NCI-H1092 (cell line): ENCODE measurements at regions not wholly inside any gene's neighbourhood (a gene's known extent, or its start where the extent isn't known, plus 50 kb on each side); places are given as distances from the start of the nearest gene placed in this dataset.

Experiments
- DNase-seq: peaks from one replicate; lab custom pipeline; 2025; lab: John Stamatoyannopoulos, UW

DNA sequence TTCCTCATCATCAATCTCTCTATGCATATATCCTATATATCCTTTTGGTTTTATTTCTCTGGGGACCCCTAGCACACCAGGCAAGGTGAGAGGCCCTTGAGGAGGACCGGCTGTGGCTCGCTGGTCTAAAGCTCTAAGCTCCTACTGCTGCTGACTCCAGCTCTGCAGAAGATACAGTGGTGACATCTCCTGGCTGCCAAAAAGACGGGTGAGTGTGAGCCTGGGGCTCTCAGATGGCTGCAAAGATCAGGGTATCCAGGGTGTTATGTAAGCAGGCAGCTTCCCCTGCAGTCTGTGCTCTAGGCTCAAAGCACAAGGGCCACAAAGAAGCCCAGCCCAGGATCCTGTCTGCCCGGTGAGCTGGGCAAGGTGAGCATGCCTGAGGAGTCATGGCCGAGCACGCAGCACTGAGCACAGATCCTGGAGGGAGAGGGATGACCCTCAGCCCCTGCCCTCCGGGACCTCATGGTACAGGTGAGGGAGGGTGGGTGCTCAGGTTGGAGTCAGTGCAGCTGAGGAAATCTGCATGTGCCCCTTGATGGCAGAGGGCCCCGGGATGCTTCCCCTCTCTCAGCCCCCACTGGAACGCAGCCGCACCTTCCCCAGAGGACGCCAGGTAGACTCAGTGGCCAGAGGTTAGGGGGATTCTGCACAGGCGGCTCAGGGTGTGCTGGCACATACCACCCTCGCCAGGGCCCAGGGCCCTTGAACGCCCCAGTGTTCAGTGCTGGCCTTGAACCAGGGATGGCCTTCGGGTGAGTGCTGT is 95.4 kb upstream of the INSIG1 start:
- DNase-seq, result no peak

DNA sequence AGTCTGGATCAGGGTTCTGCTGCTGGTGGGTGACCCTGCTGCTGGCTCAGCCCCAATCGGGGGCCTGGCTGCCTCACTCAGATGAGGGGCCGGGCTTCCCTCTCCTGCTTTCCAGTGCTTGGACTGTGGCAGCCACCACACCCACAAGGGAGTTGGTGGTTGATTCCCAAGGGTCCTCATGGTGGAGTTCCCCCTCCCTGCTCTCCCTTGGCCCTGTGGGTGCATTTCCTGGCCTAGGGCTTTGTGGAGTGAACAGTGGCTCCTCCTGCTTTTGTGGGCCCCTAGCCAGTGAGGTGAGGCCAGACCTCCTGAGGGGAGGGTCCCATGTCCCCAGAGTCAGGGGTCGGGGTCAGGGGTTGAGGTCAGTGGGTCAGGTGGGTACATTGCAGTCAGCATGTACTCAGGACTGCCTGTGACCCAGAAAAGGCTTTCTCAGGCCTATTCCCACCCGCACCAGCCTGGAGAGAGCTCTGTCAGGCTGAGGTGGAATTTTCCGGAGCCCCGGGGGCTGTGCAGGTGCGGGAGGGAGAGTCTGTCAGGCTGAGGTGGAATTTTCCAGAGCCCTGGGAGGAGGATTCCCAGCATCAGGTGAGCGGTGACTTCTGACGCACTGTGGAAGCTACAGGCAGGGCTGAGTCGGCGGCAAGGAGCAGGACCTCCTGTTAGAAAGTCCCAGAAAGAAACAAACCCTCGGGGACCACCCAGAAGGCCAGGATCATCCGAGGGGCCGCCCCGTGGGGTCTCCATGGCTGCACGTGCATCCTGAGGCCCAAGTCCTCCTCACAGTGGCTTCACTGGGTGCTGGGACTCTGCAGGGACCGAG is 94.4 kb upstream of the INSIG1 start:
- no peak for DNase-seq

DNA sequence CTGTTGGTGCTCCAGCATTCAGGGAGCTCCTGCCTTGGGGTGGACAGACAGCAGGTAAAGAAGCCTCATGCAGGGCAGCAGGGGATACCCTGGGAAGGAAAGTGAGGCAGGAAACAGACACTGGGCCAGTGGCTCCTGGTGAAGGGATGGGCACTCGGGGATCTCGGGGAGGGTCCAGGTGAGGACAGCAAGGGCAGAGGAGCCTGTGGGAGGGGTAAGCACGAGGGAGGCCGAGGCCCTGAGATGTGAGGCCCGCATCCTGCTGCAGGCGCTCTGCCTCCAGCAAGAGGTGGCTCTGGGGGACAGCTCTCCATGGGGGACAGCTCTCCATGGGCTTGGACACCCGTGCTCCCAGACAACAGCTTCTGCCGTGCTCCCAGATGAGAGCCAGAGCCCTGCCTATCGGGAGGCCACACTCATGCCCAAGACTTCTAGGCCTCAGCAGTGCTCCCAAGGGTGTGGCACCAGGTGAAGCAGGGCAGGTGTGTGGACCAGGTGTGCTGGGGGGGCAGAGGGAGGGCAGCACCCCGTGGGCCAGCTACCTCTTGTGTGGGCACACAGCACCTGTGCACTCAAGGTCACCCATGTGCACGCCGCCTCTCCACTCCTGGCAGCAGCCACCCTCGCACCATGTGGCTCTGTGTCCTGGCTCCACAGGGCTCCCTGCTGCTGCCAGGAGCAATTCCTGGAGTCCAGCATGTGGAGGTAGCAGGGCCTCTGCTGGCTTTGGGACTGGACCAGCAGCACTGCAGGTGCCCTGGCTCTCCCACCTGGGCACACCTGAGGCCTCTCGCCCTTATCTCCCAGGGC is 93.6 kb upstream of the INSIG1 start:
- DNase-seq, result no peak

DNA sequence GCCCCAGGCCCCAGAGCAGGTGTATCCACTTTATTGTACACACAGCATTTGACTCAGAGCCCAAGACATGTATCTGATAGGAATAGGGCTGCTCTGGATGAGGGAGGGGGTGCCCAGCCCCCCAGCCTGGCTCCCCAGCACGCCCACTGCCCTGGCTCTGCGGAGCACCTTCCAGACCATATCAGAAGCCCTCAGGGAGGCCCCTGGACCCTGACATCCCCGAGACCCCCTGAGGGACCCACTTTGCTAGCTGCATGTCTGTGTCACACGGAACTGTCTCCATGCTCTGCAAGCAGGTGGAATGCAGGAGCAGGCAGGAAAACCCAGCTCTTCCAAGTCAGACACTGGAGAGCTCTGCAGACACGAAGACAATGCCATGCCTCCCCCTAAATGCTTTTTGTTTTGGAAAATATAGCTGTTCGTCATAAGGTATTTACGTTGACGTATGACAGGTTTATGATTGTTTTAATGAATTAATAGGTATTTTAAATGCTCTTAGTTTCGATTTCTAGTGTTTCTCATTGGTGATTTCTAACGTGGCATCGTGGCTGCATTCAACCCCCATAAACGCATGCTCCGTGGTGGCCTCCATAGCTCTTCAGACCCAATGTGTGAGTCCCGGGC is 92.8 kb upstream of the INSIG1 start:
- DNase-seq, result no peak

DNA sequence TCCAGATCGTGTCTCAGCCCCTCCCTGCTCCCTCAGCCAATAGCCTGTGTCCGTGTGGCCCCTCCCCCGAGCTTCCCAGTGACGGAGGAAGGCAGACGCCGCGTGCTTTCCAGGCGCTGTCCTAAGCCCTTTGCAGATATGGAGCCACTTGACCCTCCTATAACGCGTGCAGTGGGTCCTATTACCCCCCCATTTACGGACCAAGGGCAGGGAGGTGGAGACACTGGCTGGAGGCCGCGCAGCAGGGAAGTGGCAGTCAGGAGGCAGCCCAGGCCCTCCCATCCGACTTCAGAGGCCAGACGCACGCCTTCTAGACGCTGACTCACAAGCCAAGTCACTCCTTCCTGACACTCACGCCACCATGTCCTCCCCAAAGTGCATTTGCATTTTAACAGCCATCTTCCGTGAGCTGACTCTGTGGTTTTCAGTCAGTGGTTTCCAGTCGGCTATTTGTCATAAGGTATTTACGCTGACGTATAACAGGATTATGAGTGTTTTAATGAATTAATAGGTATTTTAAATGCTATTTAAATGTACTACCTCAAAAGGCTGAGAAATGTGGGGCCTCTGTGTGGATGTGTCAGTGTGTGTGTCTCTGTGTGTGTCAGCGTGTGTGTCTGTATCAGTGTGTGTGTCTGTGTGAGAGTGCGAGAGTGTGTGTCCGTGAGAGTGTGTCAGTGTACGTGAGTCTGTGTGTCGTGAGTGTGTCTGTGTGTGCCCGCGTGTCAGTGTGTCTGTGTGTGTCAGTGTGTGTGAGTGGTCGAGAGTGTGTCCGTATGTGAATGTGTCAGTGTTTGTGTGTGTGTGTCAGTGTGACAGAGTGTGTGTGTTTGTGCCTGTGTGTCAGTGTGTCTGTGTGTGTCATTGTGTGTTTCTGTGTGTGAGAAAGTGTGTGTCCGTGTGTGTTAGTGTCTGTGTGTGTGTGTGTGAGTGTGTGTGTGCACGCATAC is 92.0 kb upstream of the INSIG1 start:
- no peak for DNase-seq

DNA sequence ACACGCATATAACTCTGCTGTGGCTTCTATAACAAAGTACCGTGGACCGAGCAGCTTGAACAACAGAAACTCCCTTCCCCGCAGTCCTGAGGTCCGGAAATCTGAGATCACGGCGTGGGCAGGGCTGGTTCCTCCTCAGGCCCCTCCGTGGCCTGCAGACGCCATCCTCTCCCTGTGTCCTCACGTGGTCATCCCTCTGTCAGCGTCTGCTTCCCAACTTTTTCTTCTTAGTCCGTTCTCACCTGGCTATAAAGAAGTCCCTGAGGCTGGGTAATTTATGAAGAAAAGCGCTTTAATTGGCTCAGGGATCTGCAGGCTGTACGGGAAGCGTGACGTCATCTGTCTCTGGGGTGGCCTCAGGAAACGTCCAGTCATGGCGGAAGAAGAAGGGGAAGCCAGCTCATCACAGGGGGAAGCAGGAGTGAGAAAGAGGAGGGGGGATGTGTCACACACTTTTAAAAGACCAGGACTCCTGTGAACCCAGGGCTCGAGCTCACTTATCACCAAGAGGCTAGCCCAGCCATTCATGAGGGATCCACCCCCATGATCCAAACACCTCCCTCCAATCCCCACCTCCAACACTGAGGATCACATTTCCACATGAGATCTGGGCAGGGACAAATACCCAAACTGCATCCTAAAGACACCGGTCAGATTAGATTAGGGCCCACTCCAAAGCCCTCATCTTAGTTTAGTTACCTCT is 91.2 kb upstream of the INSIG1 start:
- DNase-seq, result no peak

DNA sequence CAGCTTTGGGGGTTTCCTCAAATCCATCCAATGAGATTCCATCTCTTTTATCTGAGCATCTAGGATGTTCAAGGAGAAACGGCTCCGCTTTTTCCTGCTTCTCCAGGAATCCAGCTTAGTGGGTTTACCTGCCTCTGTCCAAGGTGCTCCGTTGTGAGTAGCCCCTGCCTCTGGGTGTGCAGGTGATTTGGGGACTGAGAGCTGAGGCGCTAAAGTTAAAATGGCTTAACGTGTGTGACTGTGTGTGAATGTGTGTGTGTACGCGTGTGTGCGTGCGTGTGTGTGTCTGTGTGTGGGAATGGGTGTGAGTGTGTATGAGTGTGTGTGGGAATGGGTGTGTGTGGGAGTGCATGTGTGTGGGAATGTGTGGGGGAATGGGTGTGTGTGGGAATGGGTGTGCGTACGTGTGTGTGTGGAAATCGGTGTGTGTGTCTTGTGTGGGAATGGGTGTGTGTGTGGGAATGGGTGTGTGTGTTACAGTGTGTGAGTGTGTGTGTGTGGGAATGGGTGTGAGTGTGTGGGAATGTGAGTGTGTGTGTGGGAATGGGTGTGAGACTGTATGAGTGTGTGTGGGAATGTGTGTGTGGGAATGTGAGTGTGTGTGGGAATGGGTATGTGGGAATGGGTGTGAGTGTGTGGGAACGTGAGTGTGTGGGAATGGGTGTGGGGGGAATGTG is 90.2 kb upstream of the INSIG1 start:
- no peak for DNase-seq

DNA sequence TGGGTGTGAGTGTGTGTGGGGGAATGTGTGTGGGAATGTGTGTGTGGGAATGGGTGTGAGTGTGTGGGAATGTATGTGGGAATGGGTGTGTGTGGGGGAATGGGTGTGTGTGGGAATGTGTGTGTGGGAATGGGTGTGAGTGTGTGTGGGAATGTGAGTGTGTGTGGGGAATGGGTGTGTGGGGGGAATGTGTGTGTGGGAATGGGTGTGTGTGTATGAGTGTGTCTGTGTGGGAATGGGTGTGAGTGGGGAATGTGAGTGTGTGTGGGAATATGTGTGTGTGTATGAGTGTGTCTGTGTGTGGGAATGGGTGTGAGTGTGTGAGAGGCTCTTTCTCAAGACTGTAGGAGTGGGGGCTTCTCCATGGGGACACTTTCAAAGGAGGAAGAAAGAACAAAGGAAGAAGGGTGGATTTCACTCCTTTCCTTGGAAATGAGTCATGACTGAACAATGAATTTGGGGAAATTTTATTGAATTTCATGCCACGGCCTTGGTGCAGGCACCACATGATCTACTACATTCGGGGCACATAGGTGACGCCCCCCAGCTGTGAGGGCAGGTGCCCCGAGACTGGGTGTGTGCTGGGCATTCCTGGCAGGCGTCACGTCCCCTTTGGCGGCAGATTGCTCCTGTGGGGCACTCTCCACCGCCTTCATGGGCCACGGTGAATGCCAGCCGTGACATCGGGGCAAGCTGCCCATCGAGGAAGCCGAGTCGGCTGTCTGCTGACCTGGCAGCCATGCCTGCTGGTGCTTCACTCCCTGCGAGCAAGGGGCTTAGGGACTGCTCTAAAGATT is 88.8 kb upstream of the INSIG1 start:
- DNase-seq, result no peak

DNA sequence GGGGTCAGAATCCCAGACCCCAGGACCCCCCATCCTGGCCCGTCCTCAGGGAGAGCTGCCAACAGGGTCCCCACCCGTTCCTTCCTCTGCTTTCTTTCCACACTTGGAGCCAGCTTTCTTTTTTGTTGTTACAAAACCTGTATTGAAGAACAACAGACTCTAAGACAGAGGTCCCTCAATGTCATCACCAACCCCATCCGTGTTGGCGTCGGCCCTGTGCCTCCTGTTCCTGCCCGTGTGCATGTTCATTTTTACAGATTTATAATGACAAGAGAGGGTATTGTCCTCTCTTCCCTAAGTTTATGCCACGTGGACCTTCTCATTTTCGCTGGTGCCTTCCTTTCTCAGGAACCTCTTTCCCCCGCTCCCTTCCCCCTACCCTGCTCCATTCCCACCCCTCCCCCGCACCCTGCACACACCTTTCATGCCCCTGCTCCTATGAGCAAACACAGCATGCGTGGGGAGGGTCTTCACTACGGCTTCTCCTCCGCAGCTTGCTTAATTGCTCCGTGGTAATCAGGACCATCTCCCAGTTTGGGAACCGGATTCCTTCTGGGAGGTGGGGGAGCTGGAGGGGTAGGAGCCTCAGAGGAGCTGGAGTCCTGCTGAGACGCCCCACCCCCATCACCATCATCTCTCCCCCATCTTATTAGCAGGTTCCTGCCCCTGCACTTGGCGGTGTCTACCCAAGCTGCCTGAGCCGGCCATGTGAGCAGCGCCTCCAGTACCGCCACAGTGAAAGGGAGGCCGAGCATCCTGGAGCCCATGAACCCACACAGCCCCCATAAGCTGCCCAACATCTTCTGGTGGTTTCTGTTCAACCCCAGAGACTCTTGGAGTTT is 88.0 kb upstream of the INSIG1 start:
- DNase-seq, result no peak

DNA sequence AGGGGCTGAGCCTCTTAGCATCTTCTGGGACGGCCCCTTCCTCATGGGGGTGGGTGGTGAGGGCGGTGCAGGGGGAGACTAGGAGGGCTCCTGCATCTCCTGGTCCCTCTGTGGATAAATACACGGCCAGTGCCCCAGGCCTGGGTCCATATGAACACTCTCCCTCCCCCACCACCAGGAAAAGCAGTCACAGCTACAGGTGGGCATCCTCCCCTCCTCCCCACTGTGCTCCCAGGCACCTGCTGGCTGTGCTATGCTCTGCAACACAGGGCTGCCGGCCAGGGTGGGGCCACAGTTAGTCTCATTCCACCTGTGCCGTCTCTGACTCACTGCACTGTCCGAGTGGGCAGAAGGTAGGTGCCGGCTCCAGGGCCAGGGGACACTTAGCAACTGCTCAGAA is 87.3 kb upstream of the INSIG1 start:
- DNase-seq, result no peak

DNA sequence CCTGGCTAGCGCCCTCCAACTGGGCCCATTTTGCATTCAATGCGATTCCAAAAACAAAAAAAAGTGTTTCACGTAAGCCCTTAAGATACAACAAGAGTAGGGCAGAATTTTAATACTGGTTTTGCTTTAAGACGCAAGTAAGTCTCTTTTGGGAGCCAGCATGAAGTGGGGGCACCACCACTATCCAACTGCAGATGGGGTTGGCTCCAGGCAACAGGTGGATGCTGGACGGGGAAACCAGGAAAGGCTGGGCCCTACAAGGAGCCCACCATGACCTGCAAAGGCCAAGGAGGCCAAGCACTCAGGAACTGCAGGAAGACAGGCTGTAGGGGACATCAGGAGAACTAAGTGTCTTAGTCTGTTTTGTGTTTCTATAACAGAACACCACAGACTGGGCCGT is 86.5 kb upstream of the INSIG1 start:
- DNase-seq, result no peak

DNA sequence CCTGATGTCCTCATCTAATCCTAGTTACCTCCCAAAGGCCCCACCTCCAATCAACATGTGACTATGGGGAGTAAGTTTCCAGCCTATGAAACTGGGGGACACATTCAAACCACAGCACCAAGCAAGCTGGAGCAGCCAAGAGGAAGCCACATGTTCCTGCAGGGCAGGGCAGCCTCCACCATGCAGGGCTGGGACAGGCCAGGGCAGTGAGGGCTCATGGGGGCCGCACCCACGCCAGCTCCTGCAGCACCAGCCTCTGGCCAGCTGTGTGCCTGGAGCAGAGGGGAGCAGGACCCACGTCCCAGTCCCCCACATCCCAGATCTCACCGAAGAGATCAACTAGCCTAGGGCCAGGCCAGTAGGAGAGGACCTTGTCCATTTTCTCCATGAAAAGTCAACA is 85.9 kb upstream of the INSIG1 start:
- DNase-seq, result no peak

DNA sequence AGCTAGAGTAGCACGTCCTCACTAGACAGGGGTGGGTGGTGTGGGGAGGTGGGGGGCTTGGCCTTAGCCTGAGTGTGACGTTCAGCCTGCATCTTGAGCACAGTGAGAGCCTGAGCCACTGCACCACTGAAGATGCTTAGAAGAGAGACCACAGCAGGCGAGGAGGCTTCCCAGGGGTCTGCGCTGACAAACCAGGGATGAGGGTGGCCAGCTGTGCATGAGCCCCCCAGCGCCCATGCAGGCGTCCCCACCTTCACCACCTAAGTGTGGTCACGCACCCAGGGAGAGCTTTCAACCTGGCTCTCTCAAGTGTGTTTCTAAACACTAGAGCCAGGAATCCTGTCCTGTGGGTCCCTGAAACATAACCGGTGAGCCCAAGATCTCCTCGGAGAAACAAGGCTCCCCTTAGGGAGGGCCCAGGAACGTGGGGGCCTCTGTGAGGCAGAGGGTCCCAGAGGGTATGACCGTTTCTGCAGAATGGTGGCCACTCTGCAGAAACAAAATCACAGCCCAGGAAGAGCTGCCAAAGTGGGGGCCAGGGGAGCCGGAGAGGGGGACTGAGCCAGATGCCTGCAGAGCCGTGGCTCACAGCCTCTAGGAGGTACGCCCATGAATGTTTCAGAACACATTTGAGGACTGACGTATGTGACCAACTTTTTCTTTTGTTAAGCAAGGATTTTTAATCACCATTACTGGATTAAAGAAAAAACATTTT is 85.2 kb upstream of the INSIG1 start:
- DNase-seq, result no peak

DNA sequence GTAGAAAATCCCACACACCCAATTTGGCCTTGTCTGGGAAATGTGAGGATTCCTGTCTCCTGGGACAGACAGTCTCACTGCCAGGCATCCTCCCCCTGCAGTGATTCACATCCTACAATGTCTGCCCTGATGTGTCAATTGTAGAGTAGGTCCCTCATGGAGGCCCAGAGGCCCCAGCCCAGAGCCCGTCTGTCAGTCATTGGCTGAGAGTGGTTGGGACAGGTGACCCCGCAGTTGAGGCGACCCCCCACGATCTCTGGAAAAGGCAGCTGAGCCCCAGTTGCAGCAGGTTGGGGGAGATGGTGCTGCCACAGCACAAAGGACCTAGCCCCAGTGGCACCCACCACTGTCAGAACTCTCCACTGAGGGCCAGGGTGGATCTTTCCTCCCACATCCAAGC is 84.3 kb upstream of the INSIG1 start:
- no peak for DNase-seq

DNA sequence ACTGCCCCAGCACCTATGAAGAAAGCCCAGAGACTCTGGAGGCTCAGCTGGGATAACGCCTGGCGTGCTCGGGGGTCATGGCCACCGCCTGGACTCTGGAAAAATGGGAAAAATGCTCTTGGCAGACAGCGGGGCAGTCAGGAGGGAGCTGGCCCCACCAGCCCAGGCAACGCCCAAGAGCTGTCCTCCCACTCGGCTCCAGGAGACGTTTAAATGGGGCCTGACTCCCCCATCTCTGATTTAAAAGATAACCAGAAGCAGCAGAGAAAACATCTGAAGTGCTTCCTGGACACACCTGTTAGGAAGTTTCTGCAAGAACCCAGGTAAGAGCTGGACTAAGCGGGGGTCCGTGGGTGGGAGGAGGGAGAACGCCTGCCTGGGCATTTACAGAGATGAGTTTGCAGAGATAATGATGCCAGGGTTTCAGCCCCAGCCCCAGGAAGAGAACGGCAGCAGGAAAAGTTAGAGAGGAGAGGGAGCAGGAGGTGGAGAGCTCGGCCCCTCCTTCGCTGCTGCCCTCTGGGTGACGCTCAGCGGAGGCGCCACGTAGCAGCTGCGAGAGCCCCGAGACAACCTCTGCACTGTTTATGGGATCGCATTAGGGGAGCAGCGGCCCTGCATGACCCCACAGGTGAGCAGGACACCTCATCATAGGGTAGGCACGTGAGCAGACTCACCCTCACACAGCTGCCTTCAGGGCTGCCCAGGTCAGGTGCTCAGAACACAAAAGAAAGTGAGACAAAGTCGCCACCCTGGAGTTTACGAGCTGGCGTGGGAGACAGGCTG is 83.5 kb upstream of the INSIG1 start:
- DNase-seq, result peak; percentile 43

DNA sequence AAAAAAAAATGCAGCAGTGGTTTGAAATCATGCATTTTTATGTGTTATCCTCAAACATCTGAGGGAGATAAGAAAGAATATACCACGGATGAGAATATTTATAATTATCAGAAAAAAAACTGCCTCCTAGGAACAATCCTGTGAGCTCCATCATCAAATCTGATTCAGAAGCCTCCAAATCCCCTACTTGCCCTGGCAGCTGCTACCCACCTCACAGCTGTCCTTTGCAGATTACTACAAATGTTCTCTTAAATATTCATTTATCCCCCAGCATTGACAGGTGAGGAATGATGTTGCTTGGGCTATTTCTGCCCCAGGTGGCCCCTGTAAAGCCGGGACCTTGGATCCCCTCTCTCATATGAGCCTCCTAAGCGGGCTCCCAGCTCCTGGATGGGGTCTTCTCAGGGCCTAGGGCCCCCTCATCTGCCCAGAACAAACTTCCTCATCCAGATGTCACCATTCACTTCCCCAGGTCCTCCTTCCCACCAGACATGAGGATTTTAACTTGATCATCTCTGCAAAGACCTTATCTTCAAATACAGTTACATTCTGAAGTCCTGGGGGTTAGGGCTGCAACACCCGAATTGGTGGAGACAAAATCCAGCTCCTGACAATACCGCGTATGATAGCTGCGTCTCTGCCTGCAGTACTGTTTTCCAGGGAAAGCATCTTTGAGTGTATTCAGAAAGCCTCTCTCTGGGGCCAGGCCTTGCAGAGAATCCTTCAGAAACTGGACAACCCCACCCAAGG is 81.9 kb upstream of the INSIG1 start:
- DNase-seq, result no peak
